Natural killer cell (primary cell): ENCODE measurements at regions not wholly inside any gene's neighbourhood (a gene's known extent, or its start where the extent isn't known, plus 50 kb on each side); places are given as distances from the start of the nearest gene placed in this dataset.

ENCODE experiments used
- ATAC-seq, 3 donors: fragments of 150-1000 bp in 2 of 3; fragments of 200-7000 bp in 1 of 3; cut with Tn5 transposase; 1 replicate in 1 of 3; 2 replicates in 2 of 3; pipeline ENCODE4 v1.10.0; 2021; ENCODE audit warnings: mild to moderate bottlenecking in 2 of 3, moderate library complexity in 2 of 3
- DNase-seq, 2 donors: peaks; one replicate each; pipeline versions ENCODE4 v3.0.0 to v3.0.0-alpha.2; 2013 to 2021; ENCODE audit warnings: mixed read lengths in 1 of 2
- H3K27ac ChIP-seq: one replicate; pipeline ENCODE4 v1.5.1; 2013; ENCODE audit warnings: mild to moderate bottlenecking, low read length
- H3K27me3 ChIP-seq: one replicate; pipeline ENCODE4 v1.6.1; 2013; ENCODE audit warnings: low read length; ENCODE audit not compliant: control insufficient read depth, insufficient read depth
- H3K36me3 ChIP-seq: one replicate; pipeline ENCODE4 v1.6.1; 2013; ENCODE audit warnings: low read length; ENCODE audit not compliant: control insufficient read depth, insufficient read depth
- H3K4me1 ChIP-seq: one replicate; pipeline ENCODE4 v1.6.1; 2013; ENCODE audit warnings: low read length; ENCODE audit not compliant: control insufficient read depth, insufficient read depth
- H3K4me3 ChIP-seq: one replicate; pipeline ENCODE4 v1.5.1; 2013; ENCODE audit warnings: low read length
- H3K9me3 ChIP-seq: one replicate; pipeline ENCODE4 v1.6.1; 2013; ENCODE audit warnings: low read length; ENCODE audit not compliant: control insufficient read depth, insufficient read depth
- H3K27ac Mint-ChIP-seq, 2 donors: one replicate each; pipeline ENCODE4 v1.8.0; 2022; ENCODE audit warnings: mild to moderate bottlenecking in 2 of 2, mixed read lengths in 2 of 2, moderate library complexity in 1 of 2
- H3K27me3 Mint-ChIP-seq, 2 donors: one replicate each; pipeline ENCODE4 v1.8.0; 2022; ENCODE audit warnings: low read depth in 2 of 2, mixed read lengths in 2 of 2
- H3K36me3 Mint-ChIP-seq: one replicate; pipeline ENCODE4 v1.8.0; 2022; ENCODE audit warnings: mixed read lengths
- H3K4me1 Mint-ChIP-seq, 2 donors: one replicate each; pipeline ENCODE4 v1.8.0; 2022; ENCODE audit warnings: mixed read lengths in 2 of 2
- H3K4me3 Mint-ChIP-seq: one replicate; pipeline ENCODE4 v1.8.0; 2022; ENCODE audit warnings: mild to moderate bottlenecking, moderate library complexity, mixed read lengths
- H3K9me3 Mint-ChIP-seq, 2 donors: one replicate each; pipeline ENCODE4 v1.8.0; 2022; ENCODE audit warnings: mixed read lengths in 2 of 2
- CTCF ChIP-seq: fragments of 200-600 bp; IDR thresholded peaks from one replicate; pipeline ENCODE4 v1.8.0; 2022; ENCODE audit warnings: antibody characterized with exemption
- WGBS: methylation state at CpG from one replicate; pipeline ENCODE4 v1.1.7; 2013; ENCODE audit warnings: missing lambda C conversion rate; ENCODE audit not compliant: insufficient coverage; 5-methylcytosine and 5-hydroxymethylcytosine counted together
- intact Hi-C: fragments of 100-400 bp; cut with micrococcal nuclease; formaldehyde crosslinking; loops from one replicate; pipeline ENCODE4 v1.14.2; 2022

GRCh38 chr16:54816471-54816870, 114.2 kb upstream of the IRX5 start:
- H3K9me3 ChIP-seq = no peaks in the 10 kb centered on the region
- no peak for DNase-seq
- no peak overlapping the region for H3K27ac Mint-ChIP-seq
- no peaks in the 10 kb centered on the region for H3K4me1 ChIP-seq
- H3K27ac ChIP-seq = no peak overlapping the region
- intact Hi-C loops = no loop called here
- no peak overlapping the region for H3K4me3 ChIP-seq
- H3K4me1 Mint-ChIP-seq = no peaks in the 10 kb centered on the region
- H3K36me3 Mint-ChIP-seq = no peaks in the 10 kb centered on the region
- no peaks in the 10 kb centered on the region for H3K9me3 Mint-ChIP-seq
- no peaks in the 10 kb centered on the region for H3K36me3 ChIP-seq
- no peak for ATAC-seq
- WGBS = 14% methylated on average over 2 of the region's 3 CpGs
- H3K4me3 Mint-ChIP-seq = no peak overlapping the region
- no peaks in the 10 kb centered on the region for H3K27me3 ChIP-seq
- no peak for TF ChIP-seq CTCF
- peaks cover 6 to 9% of the 10 kb centered on the region in 2 donors for H3K27me3 Mint-ChIP-seq

- Histone ChIP-seq H3K4me3 (no peak overlapping the region), H3K4me1 (no peaks in the 10 kb centered on the region), H3K36me3 (no peaks in the 10 kb centered on the region), H3K9me3 (no peaks in the 10 kb centered on the region), H3K27ac (no peak overlapping the region), H3K27me3 (no peaks in the 10 kb centered on the region)
- WGBS = 49% methylated on average over 3 of the region's 3 CpGs
- Mint-ChIP-seq H3K4me1 (no peaks in the 10 kb centered on the region), H3K27ac (no peak overlapping the region), H3K36me3 (no peaks in the 10 kb centered on the region), H3K9me3 (no peaks in the 10 kb centered on the region), H3K27me3 (peaks cover 6 to 9% of the 10 kb centered on the region in 2 donors), H3K4me3 (no peak overlapping the region)
- DNase-seq (no peak), ATAC-seq (no peak)
- no peak for TF ChIP-seq CTCF
- intact Hi-C loops = no loop called here
Observed at GRCh38 chr16:54815177-54815576, 115.5 kb upstream of the IRX5 start.

GRCh38 chr16:54813778-54814177, 116.9 kb upstream of the IRX5 start:
- TF ChIP-seq CTCF = no peak
- H3K4me1 Mint-ChIP-seq = no peaks in the 10 kb centered on the region
- no peaks in the 10 kb centered on the region for H3K9me3 Mint-ChIP-seq
- H3K27ac Mint-ChIP-seq = no peak overlapping the region
- Histone ChIP-seq H3K4me1 (no peaks in the 10 kb centered on the region), H3K4me3 (no peak overlapping the region), H3K27me3 (no peaks in the 10 kb centered on the region), H3K36me3 (no peaks in the 10 kb centered on the region), H3K9me3 (no peaks in the 10 kb centered on the region), H3K27ac (no peak overlapping the region)
- ATAC-seq (no peak), DNase-seq (no peak)
- WGBS = 86% methylated on average over 5 of the region's 5 CpGs
- no peak overlapping the region for H3K4me3 Mint-ChIP-seq
- intact Hi-C loops = no loop called here
- no peaks in the 10 kb centered on the region for H3K36me3 Mint-ChIP-seq
- peaks cover 2 to 9% of the 10 kb centered on the region in 2 donors for H3K27me3 Mint-ChIP-seq

GRCh38 chr16:54812229-54812628, 118.4 kb upstream of the IRX5 start:
- no peak overlapping the region for H3K27ac Mint-ChIP-seq

More at GRCh38 chr16:54812229-54812628, 118.4 kb upstream of the IRX5 start:
- Mint-ChIP-seq H3K4me1 (no peaks in the 10 kb centered on the region), H3K27me3 (peaks cover 2 to 9% of the 10 kb centered on the region in 2 donors), H3K4me3 (no peak overlapping the region), H3K36me3 (no peaks in the 10 kb centered on the region), H3K9me3 (no peaks in the 10 kb centered on the region)
- Histone ChIP-seq H3K36me3 (no peaks in the 10 kb centered on the region), H3K9me3 (no peaks in the 10 kb centered on the region), H3K4me3 (no peak overlapping the region), H3K27me3 (no peaks in the 10 kb centered on the region), H3K27ac (no peak overlapping the region), H3K4me1 (no peaks in the 10 kb centered on the region)
- WGBS = 70% methylated on average over 3 of the region's 3 CpGs
- DNase-seq = no peak
- no peak for ATAC-seq
- intact Hi-C loops = no loop called here
- no peak for TF ChIP-seq CTCF
